Endodermal cell (in vitro differentiated cells): ENCODE measurements at regions not wholly inside any gene's neighbourhood (a gene's known extent, or its start where the extent isn't known, plus 50 kb on each side); places are given as distances from the start of the nearest gene placed in this dataset.
A peak's percentile ranks its signal among the peaks of the same experiment; 100 is the strongest.
"Not testable (repeated sequence)": the region's sequence is repeated elsewhere in the genome, so short reads cannot be mapped to it uniquely, and the experiment has no call there.

Source experiments
- DNase-seq: peaks from one replicate; pipeline ENCODE4 v3.0.0-alpha.2; 2017
- H3K27ac ChIP-seq: 2 replicates; pipeline ENCODE4 v1.5.1; 2013; ENCODE audit warnings: mild to moderate bottlenecking, low read depth, low read length, moderate library complexity
- H3K27me3 ChIP-seq: 2 replicates; pipeline ENCODE4 v1.6.1; 2013; ENCODE audit warnings: mild to moderate bottlenecking, low read length, moderate library complexity; ENCODE audit not compliant: insufficient read depth, control insufficient read depth, poor library complexity, severe bottlenecking
- H3K36me3 ChIP-seq: 2 replicates; pipeline ENCODE4 v1.7.0; 2013; ENCODE audit warnings: mild to moderate bottlenecking, low read length, moderate library complexity; ENCODE audit not compliant: control insufficient read depth, insufficient read depth
- H3K4me1 ChIP-seq: one replicate; pipeline ENCODE4 v1.7.0; 2013; ENCODE audit warnings: low read length; ENCODE audit not compliant: control insufficient read depth, insufficient read depth
- H3K4me3 ChIP-seq: 2 replicates; pipeline ENCODE4 v1.5.1; 2013; ENCODE audit warnings: mild to moderate bottlenecking, low read length, moderate library complexity
- H3K9ac ChIP-seq: 2 replicates; pipeline ENCODE4 v1.6.1; 2013; ENCODE audit warnings: mild to moderate bottlenecking, low read length, moderate library complexity; ENCODE audit not compliant: poor library complexity, severe bottlenecking; ENCODE audit errors: extremely low read depth
- H3K9me3 ChIP-seq: 2 replicates; pipeline ENCODE4 v1.6.1; 2013; ENCODE audit warnings: mild to moderate bottlenecking, low read length, moderate library complexity; ENCODE audit not compliant: control insufficient read depth
- H3K27ac Mint-ChIP-seq: 2 replicates; pipeline ENCODE4 v1.8.0; 2020; ENCODE audit warnings: mixed read lengths
- H3K27me3 Mint-ChIP-seq: 2 replicates; pipeline ENCODE4 v1.8.0; 2021; ENCODE audit warnings: mild to moderate bottlenecking, mixed read lengths; ENCODE audit not compliant: insufficient read depth
- H3K36me3 Mint-ChIP-seq: 2 replicates; pipeline ENCODE4 v1.8.0; 2020; ENCODE audit warnings: low read depth, mixed read lengths
- H3K4me1 Mint-ChIP-seq: 2 replicates; pipeline ENCODE4 v1.8.0; 2020; ENCODE audit warnings: mixed read lengths
- H3K4me3 Mint-ChIP-seq: 2 replicates; pipeline ENCODE4 v1.8.0; 2020; ENCODE audit warnings: mild to moderate bottlenecking, moderate library complexity, mixed read lengths
- H3K9me3 Mint-ChIP-seq: 2 replicates; pipeline ENCODE4 v1.8.0; 2020; ENCODE audit warnings: mild to moderate bottlenecking, mixed read lengths
- CTCF ChIP-seq: fragments of 200-600 bp; sonication (generic); conservative IDR thresholded peaks from 2 replicates; pipeline ENCODE4 v1.5.0; 2021; ENCODE audit warnings: antibody characterized with exemption, mild to moderate bottlenecking
- WGBS, 2 experiments: methylation state at CpG; one replicate each; pipeline versions ENCODE4 v1.1.5 to v1.1.7; 2013; ENCODE audit warnings: missing lambda C conversion rate in 2 of 2, mixed read lengths in 1 of 2; ENCODE audit not compliant: insufficient coverage in 1 of 2, insufficient read length in 1 of 2; 5-methylcytosine and 5-hydroxymethylcytosine counted together

DNA sequence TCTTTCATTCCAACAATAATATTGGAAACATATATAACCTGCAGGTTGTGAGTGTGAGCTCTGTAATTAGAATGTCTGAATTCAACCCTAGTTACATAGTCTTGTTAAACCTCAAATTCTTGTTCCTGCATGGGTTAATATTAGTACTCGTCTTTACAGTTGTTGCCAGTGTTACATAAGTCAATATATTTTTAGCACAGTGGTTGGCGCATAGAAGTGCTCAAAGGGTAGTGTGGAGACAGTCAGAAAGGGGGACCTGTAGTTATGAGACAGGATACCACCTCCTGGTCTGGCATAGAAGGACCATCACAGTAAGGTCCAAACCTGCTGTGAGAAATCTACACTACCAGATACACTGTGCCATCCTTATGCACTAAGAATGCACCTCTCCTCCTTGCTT, 1045.9 kb upstream of the SLIT2 start:
- Histone ChIP-seq H3K4me3 (no peak overlapping the region), H3K9ac (no peak overlapping the region), H3K27ac (no peak overlapping the region), H3K4me1 (no peaks in the 10 kb centered on the region), H3K9me3 (no peaks in the 10 kb centered on the region), H3K36me3 (no peaks in the 10 kb centered on the region), H3K27me3 (no peaks in the 10 kb centered on the region)
- TF ChIP-seq CTCF = no peak
- H3K27me3 Mint-ChIP-seq = no peaks in the 10 kb centered on the region
- H3K9me3 Mint-ChIP-seq = peaks cover 5% of the 10 kb centered on the region
- no peak for DNase-seq
- no peaks in the 10 kb centered on the region for H3K4me1 Mint-ChIP-seq
- WGBS, 2 experiments = 94 to 100% methylated on average over 2 of the region's 2 CpGs
- no peak overlapping the region for H3K4me3 Mint-ChIP-seq
- no peak overlapping the region for H3K27ac Mint-ChIP-seq
- H3K36me3 Mint-ChIP-seq = no peaks in the 10 kb centered on the region

GRCh38 chr4:19197838-19198237, 1053.9 kb upstream of the SLIT2 start:
- not testable (repeated sequence) for H3K4me3 ChIP-seq, H3K36me3 ChIP-seq, H3K9ac ChIP-seq, H3K27ac Mint-ChIP-seq, DNase-seq, H3K9me3 Mint-ChIP-seq, H3K4me3 Mint-ChIP-seq, H3K27me3 ChIP-seq, H3K36me3 Mint-ChIP-seq, H3K4me1 ChIP-seq, H3K9me3 ChIP-seq, H3K27ac ChIP-seq, H3K27me3 Mint-ChIP-seq
- H3K4me1 Mint-ChIP-seq = peaks cover 27% of the 10 kb centered on the region
- 91 to 94% methylated on average over 16 to 17 of the region's 17 CpGs for WGBS, 2 experiments

- H3K9ac ChIP-seq = no peak overlapping the region
- no peaks in the 10 kb centered on the region for H3K27me3 ChIP-seq
- peak overlapping the region; percentile 1 for H3K27ac ChIP-seq
- TF ChIP-seq CTCF = no peak
- peak; percentile 84 for DNase-seq
- peaks cover 27% of the 10 kb centered on the region for H3K4me1 Mint-ChIP-seq
- H3K4me3 ChIP-seq = no peak overlapping the region
- H3K4me1 ChIP-seq = no peaks in the 10 kb centered on the region
- H3K36me3 ChIP-seq = no peaks in the 10 kb centered on the region
- no peaks in the 10 kb centered on the region for H3K36me3 Mint-ChIP-seq
- no peaks in the 10 kb centered on the region for H3K27me3 Mint-ChIP-seq
- H3K4me3 Mint-ChIP-seq = no peak overlapping the region
- H3K9me3 ChIP-seq = no peaks in the 10 kb centered on the region
- WGBS, 2 experiments = 20 to 40% methylated on average over 1 of the region's 2 CpGs
- H3K9me3 Mint-ChIP-seq = peaks cover 7% of the 10 kb centered on the region
- peak overlapping the region; percentile 71 for H3K27ac Mint-ChIP-seq
Observed at GRCh38 chr4:19195696-19196095, 1056.0 kb upstream of the SLIT2 start.

- Histone ChIP-seq H3K9me3 (no peaks in the 10 kb centered on the region), H3K27me3 (no peaks in the 10 kb centered on the region), H3K4me1 (no peaks in the 10 kb centered on the region), H3K4me3 (no peak overlapping the region), H3K36me3 (no peaks in the 10 kb centered on the region), H3K9ac (no peak overlapping the region), H3K27ac (no peak overlapping the region)
- no peak overlapping the region for H3K4me3 Mint-ChIP-seq
- H3K4me1 Mint-ChIP-seq = peaks cover 27% of the 10 kb centered on the region
- WGBS, 2 experiments = 27 to 49% methylated on average over 2 to 3 of the region's 3 CpGs
- H3K27me3 Mint-ChIP-seq = no peaks in the 10 kb centered on the region
- peak; percentile 57 for DNase-seq
- H3K27ac Mint-ChIP-seq = peak overlapping the region; percentile 31
- no peaks in the 10 kb centered on the region for H3K36me3 Mint-ChIP-seq
- no peak for TF ChIP-seq CTCF
- H3K9me3 Mint-ChIP-seq = peaks cover 7% of the 10 kb centered on the region
Observed at GRCh38 chr4:19194672-19195071, 1057.0 kb upstream of the SLIT2 start.
